Stomach (tissue), 4 donors: ENCODE measurements at regions not wholly inside any gene's neighbourhood (a gene's known extent, or its start where the extent isn't known, plus 50 kb on each side); places are given as distances from the start of the nearest gene placed in this dataset.

Experiments
- CTCF ChIP-seq, 7 experiments: fragments of 450-650 bp in 4 of 7; fragments of 200-600 bp in 3 of 7; sonication (generic) in 3 of 7; IDR thresholded peaks; one replicate each; pipeline ENCODE4 v1.5.1; 2016 to 2019; ENCODE audit warnings: antibody characterized with exemption in 7 of 7, control low read depth in 2 of 7, mild to moderate bottlenecking in 1 of 7
- POLR2A ChIP-seq, 4 donors: fragments of 450-650 bp; IDR thresholded peaks; one replicate each; pipeline ENCODE4 v1.6.1; 2016; ENCODE audit warnings: antibody characterized with exemption in 4 of 4, control low read depth in 2 of 4, mild to moderate bottlenecking in 1 of 4, moderate library complexity in 1 of 4

GRCh38 chr13:105153611-105154010, 1381.9 kb downstream of the EFNB2 start:
- TF ChIP-seq CTCF (IDR thresholded peaks at IDR 0.05) (no peak), POLR2A (IDR thresholded peaks at IDR 0.05) (no peak)
